CD4-positive, alpha-beta T cell treated with Interleukin-2 at 100 ng/mL for 4 hours (primary cell): ENCODE measurements at regions not wholly inside any gene's neighbourhood (a gene's known extent, or its start where the extent isn't known, plus 50 kb on each side); places are given as distances from the start of the nearest gene placed in this dataset.

Source experiments
- DNase-seq: peaks from one replicate; pipeline ENCODE4 v3.0.0-alpha.2; 2020; ENCODE audit warnings: low spot score

DNA sequence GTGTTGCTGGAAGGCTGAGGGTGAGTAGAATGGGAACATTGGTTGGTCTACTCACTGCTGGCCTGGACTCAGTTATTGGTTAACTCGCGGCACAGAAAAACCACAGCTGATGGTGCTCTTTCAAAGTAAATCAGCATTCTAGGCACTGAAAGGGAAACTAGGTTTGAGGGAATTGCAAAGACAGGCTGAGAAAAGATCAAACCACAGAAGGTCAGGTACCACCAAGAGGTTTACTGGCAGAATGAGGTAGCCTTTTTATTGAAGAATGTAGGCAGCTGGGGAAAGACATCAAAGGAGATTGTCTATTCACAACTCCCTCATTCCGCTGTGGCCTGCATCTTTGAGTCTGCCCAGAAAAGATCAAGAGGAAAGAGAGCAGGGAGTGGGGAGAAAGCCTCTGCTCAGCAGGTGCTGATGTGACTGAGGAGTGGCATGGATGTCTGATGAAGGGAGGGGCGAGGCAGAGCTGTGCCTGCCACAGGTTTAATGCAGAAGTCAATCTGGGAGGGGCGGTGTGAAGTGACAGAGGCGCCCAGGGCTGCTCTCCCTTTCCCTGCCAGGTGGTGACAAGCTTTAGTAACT is 255.5 kb downstream of the MAN2A1 start:
- no peak for DNase-seq

DNA sequence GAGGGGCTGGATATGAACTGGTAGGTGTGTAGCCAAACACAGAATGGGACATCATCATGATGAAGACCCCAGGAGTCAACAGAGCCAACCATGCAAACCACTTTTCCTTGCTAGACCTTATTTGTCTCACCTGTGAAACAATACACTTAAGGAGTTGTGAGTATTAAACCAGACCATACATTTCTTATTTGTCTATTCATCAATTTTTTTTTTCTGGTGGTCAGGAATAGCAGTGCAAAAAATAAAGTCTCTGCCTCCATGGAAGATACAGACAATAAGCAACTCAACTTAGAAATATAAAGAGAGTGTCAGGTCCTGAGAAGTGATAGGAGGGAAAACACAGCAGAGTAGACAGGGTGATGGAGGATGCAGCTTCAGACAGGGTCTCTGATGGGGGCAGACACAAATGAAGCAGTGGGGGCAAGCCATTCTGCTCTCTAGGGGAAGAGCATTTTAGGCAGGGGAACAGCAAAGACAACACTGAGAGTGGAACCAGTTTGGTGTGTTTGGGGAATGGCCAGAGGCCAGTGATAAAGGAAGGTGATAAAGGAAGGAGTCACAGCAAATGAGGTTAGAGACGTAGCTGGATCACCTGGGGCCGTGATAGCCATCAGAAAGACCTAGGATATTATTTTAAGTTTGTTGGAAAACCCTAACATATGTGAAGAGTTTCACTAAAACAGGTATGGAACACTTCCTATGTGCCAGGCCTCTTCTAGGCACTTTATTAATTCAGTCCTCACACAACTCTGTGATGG is 256.2 kb downstream of the MAN2A1 start:
- no peak for DNase-seq

DNA sequence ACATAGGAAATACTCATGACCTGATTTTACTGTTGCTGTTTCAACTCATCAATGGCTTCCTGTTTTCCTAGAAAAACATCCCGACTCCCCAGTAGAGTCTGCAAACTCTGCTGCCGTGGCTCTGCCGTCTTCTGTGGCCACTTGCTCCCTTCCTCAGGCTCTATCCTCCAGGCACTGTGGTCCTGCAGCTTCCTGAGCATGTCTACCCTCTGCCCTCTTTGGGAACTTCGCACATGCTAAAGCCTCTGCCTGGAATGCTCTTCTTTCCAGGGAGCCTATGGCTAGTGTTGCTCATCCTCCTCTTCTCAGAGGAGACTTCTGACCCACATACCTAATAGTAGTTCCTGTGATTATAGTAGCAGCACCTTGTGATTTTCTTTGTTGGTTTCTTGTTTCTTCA is 256.9 kb downstream of the MAN2A1 start:
- no peak for DNase-seq

DNA sequence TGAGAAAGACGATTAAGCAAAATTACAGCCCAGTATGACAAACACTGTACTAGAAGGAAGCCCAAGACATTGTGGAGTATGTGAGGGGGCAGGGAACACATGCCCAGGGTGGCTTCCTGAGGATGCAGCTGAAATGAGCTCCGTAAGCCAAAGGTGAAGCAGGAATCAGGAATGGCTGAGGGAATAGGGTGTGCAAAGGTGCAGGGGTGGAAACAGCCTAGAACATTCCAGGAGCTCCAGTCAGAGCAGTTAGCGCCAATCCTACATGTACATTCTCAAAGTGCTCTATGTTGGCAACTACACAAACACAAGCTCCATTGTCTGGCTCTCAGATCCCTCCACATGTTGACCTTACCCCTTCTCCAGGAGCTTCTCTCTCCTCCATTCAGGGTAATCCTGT is 257.9 kb downstream of the MAN2A1 start:
- no peak for DNase-seq

DNA sequence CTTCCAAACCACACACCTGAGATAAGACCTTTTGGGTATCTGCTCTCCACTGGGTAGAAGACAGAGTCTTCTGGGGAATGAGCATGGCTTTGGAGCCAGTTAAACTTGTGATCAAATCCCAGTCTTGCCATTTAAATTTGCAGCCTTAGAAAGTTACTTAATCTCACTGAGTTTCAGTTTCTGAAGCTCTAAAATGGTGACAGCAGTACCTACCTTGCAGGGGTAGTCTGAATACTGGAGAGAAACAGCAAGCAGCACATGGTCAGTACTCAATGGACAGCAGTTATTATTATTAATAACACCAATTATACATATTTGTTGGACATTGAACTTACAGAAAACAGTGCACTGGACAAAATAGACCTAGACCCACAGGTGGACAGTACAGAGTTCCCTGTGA is 260.9 kb downstream of the MAN2A1 start:
- DNase-seq = no peak

DNA sequence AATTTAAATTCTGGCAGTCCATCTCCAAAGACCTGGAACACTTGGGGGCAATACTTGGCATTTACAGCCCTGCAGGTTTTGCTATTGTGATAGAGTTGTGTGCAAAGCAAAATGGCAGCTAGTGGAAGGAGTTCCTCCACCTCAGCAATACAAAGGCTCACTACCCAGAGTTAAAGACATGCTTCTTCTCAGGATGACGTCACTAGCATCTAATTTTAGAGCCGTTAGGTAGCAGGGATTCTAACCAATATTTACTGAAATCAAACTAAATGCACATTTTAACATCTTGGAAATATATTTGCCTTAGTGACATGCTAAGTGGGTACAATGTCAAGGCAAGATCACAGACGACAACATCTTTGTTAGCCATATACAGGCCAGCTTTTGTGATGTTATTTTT is 261.6 kb downstream of the MAN2A1 start:
- DNase-seq = no peak

DNA sequence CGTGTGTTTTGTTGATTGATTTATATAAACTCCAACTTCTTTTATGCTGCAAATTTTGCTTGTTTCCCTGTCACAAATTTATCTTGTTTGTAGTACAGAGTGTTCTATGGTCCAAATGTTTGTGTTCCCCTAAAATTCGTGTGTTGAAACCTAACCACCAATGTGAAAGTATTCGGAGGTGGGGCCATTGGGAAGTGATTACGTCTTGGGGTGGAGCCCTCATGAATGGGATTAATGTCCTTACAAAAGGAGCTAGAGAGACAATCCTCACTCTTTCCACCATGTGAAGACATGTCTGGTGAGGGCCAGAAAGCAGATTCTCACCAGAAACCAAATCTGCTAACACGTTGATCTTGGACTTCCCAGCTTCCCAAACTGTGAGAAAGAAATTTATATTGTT is 262.0 kb downstream of the MAN2A1 start:
- no peak for DNase-seq

DNA sequence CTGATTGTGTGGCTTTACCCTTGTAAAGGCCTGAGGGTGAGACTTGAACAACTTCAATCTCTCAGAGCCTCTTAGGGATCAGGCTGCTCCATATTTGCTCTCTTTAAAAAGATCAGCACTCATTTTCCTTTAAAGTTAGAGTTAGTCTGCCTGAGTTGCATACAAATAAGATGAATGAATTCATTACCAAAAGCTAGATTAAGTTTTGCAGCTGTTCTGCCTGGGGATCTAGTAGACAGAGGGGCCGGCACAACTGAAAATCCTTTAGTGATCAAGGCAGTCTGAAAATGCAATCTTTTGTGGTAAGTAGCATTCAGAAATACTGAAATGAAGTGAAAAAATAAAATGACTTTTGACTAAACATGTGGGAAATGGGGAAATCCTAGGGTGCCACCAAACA is 264.0 kb downstream of the MAN2A1 start:
- no peak for DNase-seq

DNA sequence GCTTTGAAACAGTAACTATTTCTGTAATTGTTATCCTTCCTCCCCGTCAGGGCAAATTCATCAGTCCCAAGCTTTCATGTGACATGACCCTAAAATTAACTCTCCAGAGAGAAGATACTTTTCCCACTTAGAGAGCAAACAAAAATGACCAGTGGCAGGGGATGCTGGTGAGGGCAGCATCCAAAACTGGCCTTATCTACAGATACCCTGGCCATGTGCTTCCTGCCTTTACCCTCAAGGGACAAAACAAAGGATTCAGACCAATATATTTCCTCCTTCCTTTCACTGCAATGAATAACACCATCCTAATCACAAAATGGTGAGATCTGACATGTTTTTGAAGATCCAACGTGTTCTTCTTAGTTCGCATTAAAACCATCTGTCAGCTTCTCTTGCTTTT is 267.2 kb downstream of the MAN2A1 start:
- no peak for DNase-seq

DNA sequence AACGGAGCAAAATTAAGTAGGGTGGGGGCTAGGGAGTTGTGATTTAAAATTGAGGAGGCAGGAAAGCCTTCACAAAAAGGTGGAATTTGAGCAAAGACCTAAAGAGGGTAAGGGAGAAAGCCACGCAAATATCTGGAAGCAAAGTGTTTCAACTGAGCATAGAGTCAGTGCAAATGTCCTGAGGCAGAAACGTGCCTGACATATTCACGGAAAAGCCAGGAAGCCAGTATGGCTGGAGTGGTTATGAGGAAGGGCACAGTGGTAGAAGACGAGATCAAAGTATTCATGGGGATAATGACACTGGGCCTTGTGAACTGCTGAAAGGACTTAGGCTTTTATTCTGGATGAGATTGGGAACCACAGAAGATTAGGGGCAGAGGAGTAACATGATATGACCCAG is 268.4 kb downstream of the MAN2A1 start:
- DNase-seq = no peak

DNA sequence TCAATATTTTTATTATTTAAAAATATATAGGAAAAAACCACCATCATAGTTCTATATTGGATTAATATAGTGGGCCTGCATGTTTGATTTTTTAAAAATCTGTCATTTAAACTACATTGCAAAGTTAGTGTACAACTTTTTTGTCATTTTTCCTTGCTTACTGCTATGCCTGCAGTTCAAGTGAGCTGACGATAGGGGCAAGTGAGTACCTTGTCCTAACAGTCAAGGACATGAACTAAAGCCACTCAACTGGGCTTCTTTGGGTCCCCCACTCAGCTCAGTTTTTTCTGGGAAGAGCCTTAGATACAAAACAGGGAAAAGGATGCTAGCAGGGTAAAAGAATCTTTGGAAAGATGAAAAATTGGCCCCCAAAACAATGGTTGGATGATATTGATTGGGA is 269.9 kb downstream of the MAN2A1 start:
- no peak for DNase-seq

DNA sequence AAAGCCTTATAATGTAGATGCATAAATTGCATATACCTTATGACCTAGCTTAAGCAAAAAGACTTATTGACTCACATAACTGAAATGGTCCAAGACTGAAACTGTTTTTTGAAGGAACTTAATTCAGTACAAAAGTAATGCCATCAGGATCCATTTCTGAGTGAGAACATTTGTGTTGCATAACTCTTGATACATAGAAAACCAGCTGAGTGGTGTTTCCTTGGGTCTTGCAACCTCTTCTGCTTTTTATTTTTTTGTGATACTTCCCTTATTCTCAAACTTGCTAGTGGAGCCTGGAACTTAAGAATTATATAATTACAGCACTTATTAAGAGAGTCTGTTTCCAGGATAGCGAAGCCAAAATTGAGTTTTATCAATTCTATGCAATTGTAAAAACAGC is 272.0 kb downstream of the MAN2A1 start:
- no peak for DNase-seq

DNA sequence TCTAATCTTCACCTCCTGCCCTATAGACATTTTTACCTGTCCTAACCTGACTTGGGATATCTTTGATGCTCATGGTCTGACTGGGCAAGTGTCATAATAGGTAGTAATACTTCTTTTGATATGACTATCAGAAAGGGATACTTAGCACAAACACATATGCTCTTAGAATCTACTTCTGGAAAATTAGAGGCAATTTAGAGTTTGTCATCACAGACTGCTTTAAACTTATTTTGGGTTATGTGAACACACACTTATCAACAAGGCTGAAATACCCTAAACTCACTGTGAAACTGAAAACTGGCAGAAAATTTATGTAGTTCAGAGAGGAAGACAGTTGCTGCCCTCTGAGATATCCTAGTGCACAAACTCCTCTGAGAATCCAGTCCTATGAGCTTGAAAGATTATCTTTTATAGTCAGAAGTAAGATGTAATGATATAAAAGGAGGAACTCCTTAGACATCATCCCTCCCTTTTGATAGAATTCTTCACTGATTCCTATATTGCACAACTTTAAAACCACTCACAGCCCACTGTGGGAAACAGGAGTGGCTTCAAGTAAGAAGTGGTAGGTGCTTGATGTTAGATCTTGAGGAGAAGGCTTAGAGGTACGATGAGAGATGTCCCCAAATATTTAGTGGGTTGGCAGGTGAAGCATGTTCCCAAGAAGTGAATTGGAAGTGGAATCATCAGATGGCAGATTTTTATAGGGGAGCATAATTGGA is 273.3 kb downstream of the MAN2A1 start:
- DNase-seq = no peak

DNA sequence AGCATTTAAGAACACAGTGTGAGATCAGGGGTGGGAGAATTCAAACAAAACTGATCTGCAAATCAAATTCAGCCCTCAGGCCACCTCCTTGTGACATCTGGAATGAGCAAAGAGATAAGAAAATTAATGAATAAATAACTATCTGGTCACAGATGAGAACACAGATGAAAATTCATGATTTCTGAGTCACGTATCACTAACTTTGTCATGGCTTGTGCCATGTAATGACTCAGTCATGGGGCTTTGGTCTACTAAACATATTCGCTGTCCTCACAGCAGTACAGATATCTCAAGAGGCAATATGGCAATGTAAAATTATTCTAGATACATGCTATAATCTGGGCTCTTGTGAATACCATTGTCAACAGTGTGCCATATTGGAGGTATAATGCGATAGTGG is 274.4 kb downstream of the MAN2A1 start:
- DNase-seq = no peak

DNA sequence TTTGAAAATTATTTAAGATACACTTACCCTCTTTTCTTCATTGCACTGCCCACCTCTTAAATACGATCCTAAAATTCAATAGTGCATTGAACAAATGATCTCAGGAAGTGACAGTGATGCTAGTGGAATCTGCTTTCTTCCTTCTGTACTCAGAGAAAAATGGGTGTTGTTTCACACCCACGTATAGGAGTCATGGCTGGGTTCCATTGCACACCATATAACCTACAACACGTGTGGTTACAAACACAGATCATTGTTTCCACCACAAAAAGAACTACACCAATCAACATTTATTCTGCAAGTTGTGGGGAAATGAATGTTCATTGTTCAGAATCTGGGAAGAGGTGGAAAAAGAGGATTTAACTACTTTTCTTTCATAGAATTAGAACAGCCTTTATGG is 275.9 kb downstream of the MAN2A1 start:
- no peak for DNase-seq

DNA sequence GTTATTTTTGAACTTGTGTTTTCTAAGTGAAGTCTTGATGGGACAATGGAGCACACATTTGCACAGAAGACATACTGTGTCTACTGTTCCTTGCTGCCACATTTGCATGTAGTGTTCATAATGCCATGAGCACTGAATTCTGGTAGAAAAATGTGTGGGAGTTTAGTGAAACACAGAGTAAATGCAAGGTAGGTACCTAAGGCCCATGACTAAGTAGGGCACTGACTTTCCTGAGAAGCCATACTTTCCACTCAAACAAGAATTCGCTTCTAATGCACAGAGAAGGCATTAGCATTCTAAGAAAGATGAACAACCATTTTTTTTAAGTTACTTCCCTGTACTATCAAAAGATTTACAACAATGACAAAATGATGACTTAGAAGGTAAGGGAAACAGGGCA is 282.2 kb downstream of the MAN2A1 start:
- no peak for DNase-seq

DNA sequence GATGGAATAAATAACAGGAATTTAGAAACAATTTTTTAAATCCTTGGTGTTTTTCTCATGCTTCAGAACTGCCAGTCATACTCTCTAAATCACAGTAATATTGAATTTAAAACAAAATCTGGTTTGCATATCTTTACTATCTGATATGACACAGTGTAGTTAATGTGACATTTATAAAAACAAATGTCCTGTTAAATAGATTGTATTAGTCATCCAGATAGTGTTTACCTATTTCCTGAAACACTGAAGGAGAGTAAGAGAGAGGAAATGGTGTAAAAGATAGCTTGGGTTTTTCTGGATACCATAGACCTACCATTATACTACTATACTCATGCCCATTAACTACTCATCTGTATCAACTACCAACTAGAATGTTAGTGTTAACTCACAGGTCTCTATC is 292.3 kb downstream of the MAN2A1 start:
- no peak for DNase-seq

DNA sequence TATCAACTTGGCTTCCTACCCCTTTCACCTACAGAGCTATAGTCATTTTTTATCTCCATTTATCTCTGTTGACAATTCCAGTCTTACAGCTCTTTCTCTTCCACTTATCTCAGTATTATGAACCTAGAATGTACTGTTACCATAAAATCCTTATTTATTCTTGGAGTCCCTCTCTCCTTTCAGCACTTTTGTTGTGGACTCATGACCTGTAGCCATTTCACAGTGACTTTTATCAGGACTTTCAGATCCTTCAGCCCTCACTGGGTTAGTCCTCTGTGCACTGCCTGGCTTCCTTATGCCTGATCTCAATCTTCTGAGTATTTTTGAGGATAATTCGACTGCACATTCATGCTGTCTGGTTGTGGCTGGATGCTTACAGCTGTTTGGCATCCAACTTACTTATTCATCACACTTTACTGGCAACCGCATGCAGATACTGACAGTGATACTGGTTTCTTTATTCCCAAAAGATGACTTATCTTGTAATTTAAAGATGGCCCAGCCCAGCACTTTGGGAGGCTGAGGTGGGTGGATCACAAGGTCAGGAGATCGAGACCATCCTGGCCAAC is 293.3 kb downstream of the MAN2A1 start:
- no peak for DNase-seq

DNA sequence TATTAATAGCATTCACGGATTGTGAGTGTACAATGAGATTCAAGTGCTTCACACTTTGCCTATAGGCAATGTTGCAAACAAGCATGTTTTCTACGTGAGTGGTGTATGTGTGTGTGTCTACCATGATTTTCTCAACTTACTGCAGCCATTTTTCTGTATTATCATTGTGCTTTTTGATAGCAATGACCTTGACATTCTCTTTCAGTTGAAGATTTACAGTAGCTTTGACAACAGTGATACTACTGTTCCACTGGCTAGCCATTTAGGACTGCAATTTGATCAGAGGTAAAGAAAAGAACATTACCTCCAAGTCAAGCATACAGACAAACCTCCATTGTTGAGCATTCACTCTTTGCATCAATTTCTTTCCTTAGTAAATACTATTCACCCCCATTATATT is 297.0 kb downstream of the MAN2A1 start:
- DNase-seq = no peak

DNA sequence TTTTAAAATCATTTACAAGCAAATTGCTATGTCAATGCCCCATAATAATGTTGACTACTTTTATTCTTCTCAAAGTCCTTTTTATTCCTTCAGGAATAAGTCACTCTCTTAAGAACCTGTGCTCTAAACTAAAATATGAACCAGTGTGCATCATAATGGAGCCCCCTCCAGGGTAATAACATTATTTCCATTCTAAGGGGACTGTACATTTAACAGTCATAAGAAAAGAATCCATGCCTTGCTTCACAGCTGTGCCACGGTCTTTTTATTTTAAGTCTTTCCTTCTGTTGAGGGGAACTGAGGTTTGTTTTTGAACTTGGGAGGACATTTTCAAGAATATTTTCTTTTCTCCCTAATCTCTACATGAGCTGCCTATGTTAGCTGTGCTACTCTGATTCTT is 297.6 kb downstream of the MAN2A1 start:
- no peak for DNase-seq

DNA sequence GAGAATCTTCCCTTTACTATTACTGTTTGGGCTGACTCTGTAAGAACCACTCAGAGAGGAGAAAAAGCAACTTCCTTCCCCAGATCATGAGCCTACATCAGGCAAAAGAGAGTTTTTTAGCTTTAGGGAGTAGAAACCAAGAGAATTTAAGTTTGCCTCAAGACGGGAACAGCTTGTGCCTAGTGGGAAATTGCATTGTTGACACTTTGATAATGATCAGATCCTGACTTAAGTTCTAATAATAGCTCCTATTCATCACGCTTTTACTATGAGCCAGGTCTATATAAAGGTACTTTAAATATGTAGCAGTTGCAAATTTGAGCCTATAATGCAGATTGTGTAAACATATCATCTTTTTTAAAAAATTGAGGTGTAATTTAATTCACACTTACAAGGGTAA is 298.2 kb downstream of the MAN2A1 start:
- DNase-seq = no peak

DNA sequence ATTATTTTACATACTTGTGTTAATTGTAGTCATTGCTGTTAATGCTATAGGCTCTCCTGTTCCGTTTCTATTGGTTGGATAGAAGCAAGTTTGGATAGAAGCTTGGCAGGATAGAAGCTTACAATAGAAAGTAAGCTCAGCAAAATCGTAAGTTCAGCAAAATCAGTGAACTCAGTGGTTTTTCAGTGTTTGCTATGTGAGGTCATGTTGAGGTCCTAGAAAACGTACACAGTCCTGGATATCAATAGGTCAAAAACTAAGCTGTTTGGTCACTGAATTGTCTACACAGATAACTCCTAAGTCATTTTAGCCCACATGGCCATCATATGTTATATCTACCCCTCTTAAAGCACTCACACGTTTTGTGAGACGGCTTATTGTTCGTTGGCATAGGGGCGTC is 299.4 kb downstream of the MAN2A1 start:
- DNase-seq = no peak

DNA sequence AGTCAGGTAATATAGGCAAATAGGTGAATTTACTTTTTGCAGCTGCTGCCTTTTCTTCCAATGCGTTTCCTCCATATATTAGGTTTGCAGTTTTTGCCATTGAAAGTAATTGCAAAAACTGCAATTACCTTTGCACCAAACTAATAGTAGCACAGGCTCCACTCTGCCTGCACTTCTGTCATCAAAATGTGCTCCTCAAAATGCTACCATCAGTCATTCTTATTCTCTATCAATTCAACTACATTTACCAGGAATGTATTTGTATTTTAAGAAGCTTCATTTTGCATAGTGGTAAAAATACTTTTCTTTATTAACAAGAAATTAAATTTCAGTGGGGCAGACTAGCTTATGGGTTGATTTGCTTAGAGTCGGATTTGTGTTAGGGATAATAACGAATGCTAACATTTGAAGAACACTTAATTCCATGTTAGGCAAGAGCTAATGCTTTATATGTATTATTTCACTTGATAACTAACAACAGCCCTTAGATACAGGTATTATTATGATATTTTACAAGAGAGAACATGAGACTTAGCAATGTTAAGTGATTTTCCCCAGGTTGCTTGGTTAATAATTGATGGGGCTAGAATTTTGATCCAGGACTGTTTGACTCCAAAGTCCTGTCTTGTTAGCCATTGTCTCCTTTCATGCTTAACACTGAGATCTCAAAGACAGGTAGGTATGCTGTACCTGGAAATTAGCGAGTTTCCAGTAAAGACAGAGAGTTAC is 300.4 kb downstream of the MAN2A1 start:
- DNase-seq = no peak
